ENCODE measurements at regions not wholly inside any gene's neighbourhood (a gene's known extent, or its start where the extent isn't known, plus 50 kb on each side); places are given as distances from the start of the nearest gene placed in this dataset.

DNA sequence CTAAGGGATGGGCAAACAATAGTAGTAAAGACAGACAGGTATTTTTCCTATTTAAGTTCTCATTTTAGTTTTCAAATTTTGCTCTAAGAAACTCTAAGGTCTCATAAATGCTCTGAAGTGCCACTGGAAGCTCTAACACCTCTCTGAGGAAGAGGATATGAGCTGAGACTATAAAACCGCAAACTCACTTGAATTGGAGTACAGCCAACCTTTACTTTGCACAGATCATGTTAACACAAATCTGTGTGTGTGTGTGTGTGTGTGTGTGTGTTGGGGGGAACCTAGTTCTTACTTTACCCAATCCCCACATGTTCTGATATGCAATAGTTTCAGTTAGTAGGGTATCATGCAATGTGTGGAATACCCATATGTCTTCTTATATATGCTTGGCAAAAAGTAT, 446.8 kb downstream of the CHL1 start:
- no peak overlapping the region for H3K4me3 ChIP-seq (ENCODE audit: low read depth in 2 of 2, low read length in 1 of 2)
- no peak overlapping the region for H3K27ac ChIP-seq (ENCODE audit: low read depth in 2 of 2, low read length in 1 of 2)
- ChIA-PET POLR2A (interaction anchor here (0.6 kb wide), 1 partner anchor 578 kb away, joined by 3 read pairs; no protein-coding TSS in a partner anchor), CTCF (interaction anchor here (1.3 kb wide), 1 partner anchor 21 kb away, joined by 4 read pairs; no protein-coding TSS in a partner anchor)
- H2AFZ ChIP-seq (ENCODE audit: low read depth), result no peak overlapping the region
- H3K36me3 ChIP-seq (replicated peaks in 1 of 2; ENCODE audit: control insufficient read depth in 1 of 2, insufficient read depth in 2 of 2, low read length in 1 of 2), result no peaks in the 10 kb centered on the region
- no peaks in the 10 kb centered on the region for H4K20me1 ChIP-seq (ENCODE audit: insufficient read depth)
- no peak for TF ChIP-seq FOXJ3 (CRISPR knock-in tag; IDR thresholded peaks at IDR 0.05)
- TF ChIP-seq RFX5 (IDR thresholded peaks at IDR 0.05; ENCODE audit: low read length), result no peak
- no peak for TF ChIP-seq RXRA (IDR thresholded peaks at IDR 0.05; ENCODE audit: borderline replicate concordance, low read depth)
- no peak for TF ChIP-seq GABPA (IDR thresholded peaks at IDR 0.05; ENCODE audit: low read depth)
- no peak for TF ChIP-seq NRF1 (IDR thresholded peaks at IDR 0.05; ENCODE audit: low read depth, low read length)
- TF ChIP-seq, protein P1, sequence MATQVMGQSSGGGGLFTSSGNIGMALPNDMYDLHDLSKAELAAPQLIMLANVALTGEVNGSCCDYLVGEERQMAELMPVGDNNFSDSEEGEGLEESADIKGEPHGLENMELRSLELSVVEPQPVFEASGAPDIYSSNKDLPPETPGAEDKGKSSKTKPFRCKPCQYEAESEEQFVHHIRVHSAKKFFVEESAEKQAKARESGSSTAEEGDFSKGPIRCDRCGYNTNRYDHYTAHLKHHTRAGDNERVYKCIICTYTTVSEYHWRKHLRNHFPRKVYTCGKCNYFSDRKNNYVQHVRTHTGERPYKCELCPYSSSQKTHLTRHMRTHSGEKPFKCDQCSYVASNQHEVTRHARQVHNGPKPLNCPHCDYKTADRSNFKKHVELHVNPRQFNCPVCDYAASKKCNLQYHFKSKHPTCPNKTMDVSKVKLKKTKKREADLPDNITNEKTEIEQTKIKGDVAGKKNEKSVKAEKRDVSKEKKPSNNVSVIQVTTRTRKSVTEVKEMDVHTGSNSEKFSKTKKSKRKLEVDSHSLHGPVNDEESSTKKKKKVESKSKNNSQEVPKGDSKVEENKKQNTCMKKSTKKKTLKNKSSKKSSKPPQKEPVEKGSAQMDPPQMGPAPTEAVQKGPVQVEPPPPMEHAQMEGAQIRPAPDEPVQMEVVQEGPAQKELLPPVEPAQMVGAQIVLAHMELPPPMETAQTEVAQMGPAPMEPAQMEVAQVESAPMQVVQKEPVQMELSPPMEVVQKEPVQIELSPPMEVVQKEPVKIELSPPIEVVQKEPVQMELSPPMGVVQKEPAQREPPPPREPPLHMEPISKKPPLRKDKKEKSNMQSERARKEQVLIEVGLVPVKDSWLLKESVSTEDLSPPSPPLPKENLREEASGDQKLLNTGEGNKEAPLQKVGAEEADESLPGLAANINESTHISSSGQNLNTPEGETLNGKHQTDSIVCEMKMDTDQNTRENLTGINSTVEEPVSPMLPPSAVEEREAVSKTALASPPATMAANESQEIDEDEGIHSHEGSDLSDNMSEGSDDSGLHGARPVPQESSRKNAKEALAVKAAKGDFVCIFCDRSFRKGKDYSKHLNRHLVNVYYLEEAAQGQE (IDR thresholded peaks at IDR 0.05; ENCODE audit: low read depth, low read length), result no peak
- TF ChIP-seq EZH2phosphoT487 (IDR thresholded peaks at IDR 0.05; ENCODE audit: borderline replicate concordance, low read depth), result no peak
- no peak for TF ChIP-seq CHD2 (IDR thresholded peaks at IDR 0.05; ENCODE audit: low read length, partially characterized antibody)
- TF ChIP-seq, protein P2, sequence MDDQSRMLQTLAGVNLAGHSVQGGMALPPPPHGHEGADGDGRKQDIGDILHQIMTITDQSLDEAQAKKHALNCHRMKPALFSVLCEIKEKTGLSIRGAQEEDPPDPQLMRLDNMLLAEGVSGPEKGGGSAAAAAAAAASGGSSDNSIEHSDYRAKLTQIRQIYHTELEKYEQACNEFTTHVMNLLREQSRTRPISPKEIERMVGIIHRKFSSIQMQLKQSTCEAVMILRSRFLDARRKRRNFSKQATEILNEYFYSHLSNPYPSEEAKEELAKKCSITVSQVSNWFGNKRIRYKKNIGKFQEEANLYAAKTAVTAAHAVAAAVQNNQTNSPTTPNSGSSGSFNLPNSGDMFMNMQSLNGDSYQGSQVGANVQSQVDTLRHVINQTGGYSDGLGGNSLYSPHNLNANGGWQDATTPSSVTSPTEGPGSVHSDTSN (IDR thresholded peaks at IDR 0.05), result no peak
- TF ChIP-seq, protein P3, sequence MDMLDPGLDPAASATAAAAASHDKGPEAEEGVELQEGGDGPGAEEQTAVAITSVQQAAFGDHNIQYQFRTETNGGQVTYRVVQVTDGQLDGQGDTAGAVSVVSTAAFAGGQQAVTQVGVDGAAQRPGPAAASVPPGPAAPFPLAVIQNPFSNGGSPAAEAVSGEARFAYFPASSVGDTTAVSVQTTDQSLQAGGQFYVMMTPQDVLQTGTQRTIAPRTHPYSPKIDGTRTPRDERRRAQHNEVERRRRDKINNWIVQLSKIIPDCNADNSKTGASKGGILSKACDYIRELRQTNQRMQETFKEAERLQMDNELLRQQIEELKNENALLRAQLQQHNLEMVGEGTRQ (IDR thresholded peaks at IDR 0.05; ENCODE audit: borderline replicate concordance, low read depth, low read length), result no peak
- no peak for TF ChIP-seq SMC3 (IDR thresholded peaks at IDR 0.05; ENCODE audit: low read depth, low read length)
- no peak for TF ChIP-seq ELF1 (IDR thresholded peaks at IDR 0.05)
- TF ChIP-seq FOXM1 (IDR thresholded peaks at IDR 0.05; ENCODE audit: low read depth), result no peak
- no peak for TF ChIP-seq MXI1 (IDR thresholded peaks at IDR 0.05; ENCODE audit: low read depth, low read length)
- no peak for TF ChIP-seq MEF2A (IDR thresholded peaks at IDR 0.05; ENCODE audit: borderline replicate concordance, low read depth)
- TF ChIP-seq EP300 (IDR thresholded peaks at IDR 0.05; ENCODE audit: borderline replicate concordance in 1 of 2, low read depth in 1 of 2, low read length in 1 of 2), result no peak
- TF ChIP-seq FOSL2 (IDR thresholded peaks at IDR 0.05; ENCODE audit: borderline replicate concordance, low read depth), result no peak
- no peak for TF ChIP-seq SIN3A (IDR thresholded peaks at IDR 0.05; ENCODE audit: borderline replicate concordance, low read depth, low read length)
- 25% methylated on average over 1 of the region's 1 CpG for WGBS (ENCODE audit: low lambda C conversion rate)
- no peaks in the 10 kb centered on the region for H3K4me1 ChIP-seq (ENCODE audit: control insufficient read depth in 1 of 2, insufficient read depth in 2 of 2, low read depth in 1 of 2, low read length in 1 of 2)
- no peak overlapping the region for H3K9ac ChIP-seq
- no peaks in the 10 kb centered on the region for H3K9me2 ChIP-seq
- no peaks in the 10 kb centered on the region for H3K79me2 ChIP-seq (ENCODE audit: insufficient read depth)
- no peak overlapping the region for H3K4me2 ChIP-seq
- H3K27me3 ChIP-seq (ENCODE audit: insufficient read depth), result no peaks in the 10 kb centered on the region
- no peak for DNase-seq
- H3K9me3 ChIP-seq, result no peaks in the 10 kb centered on the region
- no peaks in the 10 kb centered on the region for H3F3A ChIP-seq (replicated peaks; ENCODE audit: insufficient read depth)
